Panc1 (cell line): ENCODE measurements at regions not wholly inside any gene's neighbourhood (a gene's known extent, or its start where the extent isn't known, plus 50 kb on each side); places are given as distances from the start of the nearest gene placed in this dataset.

Experiments
- ATAC-seq: fragments of 200-7000 bp; cut with Tn5 transposase; 2 replicates; pipeline ENCODE4 v1.9.1; 2020; ENCODE audit warnings: mild to moderate bottlenecking, moderate library complexity
- BruUV-seq: library from RNA; stranded (reverse); fragments of 400-500 nt; replicated peaks from 2 replicates; lab custom pipeline; 2021; lab: Mats Ljungman, UMichigan
- CTCF ChIA-PET: fragments of 300-600 bp; sonication (Branson Sonifier 250); formaldehyde crosslinking; loops from one replicate; lab custom pipeline; 2022; ENCODE audit warnings: antibody characterized with exemption; lab: Charles Lee
- POLR2A ChIA-PET: fragments of 300-600 bp; sonication (Branson Sonifier 250); formaldehyde crosslinking; loops from one replicate; lab custom pipeline; 2022; ENCODE audit warnings: antibody characterized with exemption; lab: Charles Lee
- DNase-seq: peaks from one replicate; pipeline ENCODE4 v3.0.0-alpha.2; 2010; ENCODE audit warnings: low read depth, low spot score
- H3K27ac ChIP-seq: 2 replicates; pipeline ENCODE4 v1.5.1; 2011; ENCODE audit warnings: mild to moderate bottlenecking, low read length, inconsistent platforms
- H3K27me3 ChIP-seq: fragments of 200-500 bp; sonication (Bioruptor generic); 2 replicates; pipeline ENCODE4 v1.6.0; 2014; ENCODE audit warnings: low read length, inconsistent platforms; ENCODE audit not compliant: control insufficient read depth, insufficient read depth
- H3K36me3 ChIP-seq: fragments of 200-500 bp; sonication (Bioruptor generic); 2 replicates; pipeline ENCODE4 v1.5.1; 2014; ENCODE audit warnings: inconsistent platforms, mild to moderate bottlenecking, low read length, moderate library complexity; ENCODE audit not compliant: control insufficient read depth, insufficient read depth
- H3K4me1 ChIP-seq: 2 replicates; pipeline ENCODE4 v1.5.1; 2011; ENCODE audit warnings: inconsistent platforms, mild to moderate bottlenecking, low read length, moderate library complexity; ENCODE audit not compliant: control insufficient read depth, insufficient read depth
- H3K4me3 ChIP-seq, 2 experiments: 2 replicates each; pipeline ENCODE4 v1.5.1; 2011 to 2012; ENCODE audit warnings: low read depth in 2 of 2, low read length in 2 of 2, mild to moderate bottlenecking in 2 of 2, inconsistent platforms in 1 of 2, moderate library complexity in 1 of 2
- H3K9me3 ChIP-seq: fragments of 200-500 bp; sonication (Bioruptor generic); 2 replicates; pipeline ENCODE4 v1.5.1; 2014; ENCODE audit warnings: low read depth, mild to moderate bottlenecking, inconsistent platforms, low read length, moderate library complexity; ENCODE audit not compliant: control insufficient read depth, insufficient read depth
- POLR2AphosphoS5 ChIP-seq: IDR thresholded peaks from 2 replicates; pipeline ENCODE4 v1.6.1; 2012; ENCODE audit warnings: mild to moderate bottlenecking, low read depth, low read length, moderate library complexity
- SIN3A ChIP-seq: IDR thresholded peaks from 2 replicates; pipeline ENCODE4 v1.6.1; 2012; ENCODE audit warnings: low read depth, mild to moderate bottlenecking, low read length, moderate library complexity, borderline replicate concordance; ENCODE audit not compliant: insufficient read depth
- TCF7L2 ChIP-seq: IDR thresholded peaks from 2 replicates; pipeline ENCODE4 v1.6.1; 2011; ENCODE audit warnings: mild to moderate bottlenecking, low read depth, low read length, inconsistent platforms
- in situ Hi-C: cut with HindIII; loops from 2 replicates; pipeline ENCODE4 v1.10.0; 2016; ENCODE audit warnings: low sequenced_read_pairs, low pct_unique_long_range_greater_than_20kb
- intact Hi-C: fragments of 100-400 bp; cut with micrococcal nuclease; formaldehyde crosslinking; loops from one replicate; pipeline ENCODE4 v1.10.0; 2022; ENCODE audit not compliant: unreplicated experiment
- TF ChIP-seq, protein P1 (sequence below): fragments of 450-650 bp; IDR thresholded peaks from 2 replicates; pipeline ENCODE4 v1.5.1; 2017; ENCODE audit warnings: mild to moderate bottlenecking
- TF ChIP-seq, protein P2 (sequence below), 2 experiments: IDR thresholded peaks; 2 replicates each; pipeline ENCODE4 v1.6.1; 2011 to 2012; ENCODE audit warnings: low read depth in 2 of 2, control low read depth in 1 of 2, low read length in 1 of 2, mild to moderate bottlenecking in 1 of 2, moderate library complexity in 1 of 2; ENCODE audit not compliant: insufficient read depth in 1 of 2

DNA sequence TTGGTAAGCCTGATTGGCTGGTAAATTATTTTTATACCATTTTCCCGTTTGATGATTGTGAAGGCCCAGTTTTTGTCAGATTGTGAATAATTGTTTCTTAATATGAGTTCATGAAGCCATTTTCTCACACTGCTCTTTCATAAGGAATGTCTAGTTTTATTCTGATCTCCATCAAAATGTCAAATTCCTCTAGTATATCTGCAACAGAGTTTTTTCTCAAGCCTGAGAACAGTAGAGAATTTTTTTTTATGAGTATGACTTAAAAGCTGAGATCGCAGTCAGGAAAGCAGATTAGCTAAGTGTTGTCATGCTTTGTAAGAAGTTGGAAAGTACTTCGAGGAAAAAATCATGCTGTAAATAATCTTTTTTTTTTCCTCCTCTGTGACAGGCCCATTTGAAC, 484.9 kb upstream of the ATP2B1 start:
- no peaks in the 10 kb centered on the region for H3K36me3 ChIP-seq
- no TSS peak for BruUV-seq
- 0 out of 2 replicates have a peak, but pooled peaks cover 2% of the 10 kb centered on the region for H3K9me3 ChIP-seq
- CTCF ChIA-PET: interaction anchor here (0.6 kb wide), 1 partner anchor 57 kb away, joined by 5 read pairs; no protein-coding TSS in a partner anchor
- H3K27me3 ChIP-seq: no peaks in the 10 kb centered on the region
- in situ Hi-C loops (no loop called here), intact Hi-C loops (no loop called here)
- H3K27ac ChIP-seq: no peak overlapping the region
- POLR2A ChIA-PET: no interaction called here
- H3K4me3 ChIP-seq: no peak overlapping the region
- DNase-seq: no peak
- no peak for ATAC-seq
- TF ChIP-seq, protein P1, sequence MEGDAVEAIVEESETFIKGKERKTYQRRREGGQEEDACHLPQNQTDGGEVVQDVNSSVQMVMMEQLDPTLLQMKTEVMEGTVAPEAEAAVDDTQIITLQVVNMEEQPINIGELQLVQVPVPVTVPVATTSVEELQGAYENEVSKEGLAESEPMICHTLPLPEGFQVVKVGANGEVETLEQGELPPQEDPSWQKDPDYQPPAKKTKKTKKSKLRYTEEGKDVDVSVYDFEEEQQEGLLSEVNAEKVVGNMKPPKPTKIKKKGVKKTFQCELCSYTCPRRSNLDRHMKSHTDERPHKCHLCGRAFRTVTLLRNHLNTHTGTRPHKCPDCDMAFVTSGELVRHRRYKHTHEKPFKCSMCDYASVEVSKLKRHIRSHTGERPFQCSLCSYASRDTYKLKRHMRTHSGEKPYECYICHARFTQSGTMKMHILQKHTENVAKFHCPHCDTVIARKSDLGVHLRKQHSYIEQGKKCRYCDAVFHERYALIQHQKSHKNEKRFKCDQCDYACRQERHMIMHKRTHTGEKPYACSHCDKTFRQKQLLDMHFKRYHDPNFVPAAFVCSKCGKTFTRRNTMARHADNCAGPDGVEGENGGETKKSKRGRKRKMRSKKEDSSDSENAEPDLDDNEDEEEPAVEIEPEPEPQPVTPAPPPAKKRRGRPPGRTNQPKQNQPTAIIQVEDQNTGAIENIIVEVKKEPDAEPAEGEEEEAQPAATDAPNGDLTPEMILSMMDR: no peak
- no peak for TF ChIP-seq TCF7L2
- no peak for TF ChIP-seq SIN3A
- no peak for TF ChIP-seq POLR2AphosphoS5
- TF ChIP-seq, protein P2, sequence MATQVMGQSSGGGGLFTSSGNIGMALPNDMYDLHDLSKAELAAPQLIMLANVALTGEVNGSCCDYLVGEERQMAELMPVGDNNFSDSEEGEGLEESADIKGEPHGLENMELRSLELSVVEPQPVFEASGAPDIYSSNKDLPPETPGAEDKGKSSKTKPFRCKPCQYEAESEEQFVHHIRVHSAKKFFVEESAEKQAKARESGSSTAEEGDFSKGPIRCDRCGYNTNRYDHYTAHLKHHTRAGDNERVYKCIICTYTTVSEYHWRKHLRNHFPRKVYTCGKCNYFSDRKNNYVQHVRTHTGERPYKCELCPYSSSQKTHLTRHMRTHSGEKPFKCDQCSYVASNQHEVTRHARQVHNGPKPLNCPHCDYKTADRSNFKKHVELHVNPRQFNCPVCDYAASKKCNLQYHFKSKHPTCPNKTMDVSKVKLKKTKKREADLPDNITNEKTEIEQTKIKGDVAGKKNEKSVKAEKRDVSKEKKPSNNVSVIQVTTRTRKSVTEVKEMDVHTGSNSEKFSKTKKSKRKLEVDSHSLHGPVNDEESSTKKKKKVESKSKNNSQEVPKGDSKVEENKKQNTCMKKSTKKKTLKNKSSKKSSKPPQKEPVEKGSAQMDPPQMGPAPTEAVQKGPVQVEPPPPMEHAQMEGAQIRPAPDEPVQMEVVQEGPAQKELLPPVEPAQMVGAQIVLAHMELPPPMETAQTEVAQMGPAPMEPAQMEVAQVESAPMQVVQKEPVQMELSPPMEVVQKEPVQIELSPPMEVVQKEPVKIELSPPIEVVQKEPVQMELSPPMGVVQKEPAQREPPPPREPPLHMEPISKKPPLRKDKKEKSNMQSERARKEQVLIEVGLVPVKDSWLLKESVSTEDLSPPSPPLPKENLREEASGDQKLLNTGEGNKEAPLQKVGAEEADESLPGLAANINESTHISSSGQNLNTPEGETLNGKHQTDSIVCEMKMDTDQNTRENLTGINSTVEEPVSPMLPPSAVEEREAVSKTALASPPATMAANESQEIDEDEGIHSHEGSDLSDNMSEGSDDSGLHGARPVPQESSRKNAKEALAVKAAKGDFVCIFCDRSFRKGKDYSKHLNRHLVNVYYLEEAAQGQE (IDR thresholded peaks at IDR 0.05; ENCODE audit: insufficient read depth in 1 of 2, low read depth in 2 of 2, low read length in 1 of 2): no peak
- no peaks in the 10 kb centered on the region for H3K4me1 ChIP-seq

DNA sequence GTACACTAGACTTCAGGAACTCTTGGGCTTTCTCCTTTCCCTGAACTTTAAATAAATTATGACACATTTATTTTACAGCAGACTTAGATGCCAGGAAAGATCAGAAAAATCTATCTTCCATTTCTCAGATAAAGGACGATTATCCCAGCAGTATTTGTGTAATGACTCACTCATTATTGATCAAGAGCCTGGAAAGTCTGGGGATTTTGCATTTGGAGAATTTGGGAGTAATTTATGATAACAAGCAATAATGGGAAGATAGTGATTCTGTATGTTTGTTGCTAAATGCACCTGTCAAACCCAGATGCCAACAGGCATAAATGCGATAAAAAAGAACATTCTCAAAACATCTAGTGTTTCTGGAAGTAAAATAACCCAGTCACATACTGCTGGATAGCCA, 480.2 kb upstream of the ATP2B1 start:
- Histone ChIP-seq H3K4me3 (no peak overlapping the region), H3K27ac (no peak overlapping the region), H3K9me3 (peaks cover 7% of the 10 kb centered on the region), H3K36me3 (no peaks in the 10 kb centered on the region), H3K27me3 (no peaks in the 10 kb centered on the region), H3K4me1 (no peaks in the 10 kb centered on the region)
- TF ChIP-seq POLR2AphosphoS5 (no peak), SIN3A (no peak), TCF7L2 (no peak)
- TF ChIP-seq, protein P2 (IDR thresholded peaks at IDR 0.05; ENCODE audit: insufficient read depth in 1 of 2, low read depth in 2 of 2, low read length in 1 of 2): no peak
- TF ChIP-seq, protein P1: no peak
- DNase-seq (no peak), ATAC-seq (no peak)
- ChIA-PET CTCF (no interaction called here), POLR2A (no interaction called here)
- BruUV-seq: no TSS peak
- intact Hi-C loops: no loop called here
- in situ Hi-C loops: no loop called here
